HL-60 (cell line): ENCODE measurements at regions not wholly inside any gene's neighbourhood (a gene's known extent, or its start where the extent isn't known, plus 50 kb on each side); places are given as distances from the start of the nearest gene placed in this dataset.

Experiments used
- CTCF ChIP-seq: IDR thresholded peaks from one replicate; pipeline ENCODE4 v1.5.1; 2011; ENCODE audit warnings: low read length, control low read depth, inconsistent platforms; ENCODE audit not compliant: insufficient read depth
- GABPA ChIP-seq: IDR thresholded peaks from 2 replicates; pipeline ENCODE4 v1.6.1; 2012; ENCODE audit warnings: low read depth
- POLR2AphosphoS5 ChIP-seq: IDR thresholded peaks from 2 replicates; pipeline ENCODE4 v1.6.1; 2012; ENCODE audit warnings: low read depth

GRCh38 chr17:36793976-36794375, 143.3 kb upstream of the LHX1 start:
- TF ChIP-seq CTCF, result no peak
- TF ChIP-seq POLR2AphosphoS5, result no peak
- no peak for TF ChIP-seq GABPA
